ENCODE measurements at regions not wholly inside any gene's neighbourhood (a gene's known extent, or its start where the extent isn't known, plus 50 kb on each side); places are given as distances from the start of the nearest gene placed in this dataset.

GRCh38 chr2:33810046-33810835, 211.1 kb upstream of the FAM98A start:
- H3K9me3 ChIP-seq (ENCODE audit: control insufficient read depth, insufficient read depth, low read depth, low read length) = no peaks in the 10 kb centered on the region
- POLR2A ChIA-PET = no interaction called here

GRCh38 chr2:33806041-33806440, 206.9 kb upstream of the FAM98A start:
- POLR2A ChIA-PET = no interaction called here
- CTCF ChIA-PET = no interaction called here

More at GRCh38 chr2:33810046-33810835, 211.1 kb upstream of the FAM98A start:
- Histone ChIP-seq H3K4me1 (ENCODE audit: control insufficient read depth, insufficient read depth, low read length) (no peaks in the 10 kb centered on the region), H3K27ac (ENCODE audit: extremely low read depth, low read depth, low read length) (no peak overlapping the region), H3K36me3 (ENCODE audit: control insufficient read depth in 2 of 2, insufficient read depth in 1 of 2, low read length in 2 of 2) (no peaks in the 10 kb centered on the region), H3K4me3 (ENCODE audit: low read depth, low read length) (no peak overlapping the region)
- no peak for TF ChIP-seq ZNF473 (tag by site-specific recombination; IDR thresholded peaks at IDR 0.05)
- no peak for TF ChIP-seq ZNF302 (tag by site-specific recombination; IDR thresholded peaks at IDR 0.05; ENCODE audit: low read depth)
- no peak for TF ChIP-seq ZNF510 (tag by site-specific recombination; IDR thresholded peaks at IDR 0.05; ENCODE audit: insufficient replicate concordance)
- no peak for TF ChIP-seq REPIN1 (tag by site-specific recombination; IDR thresholded peaks at IDR 0.05; ENCODE audit: low read depth)
- TF ChIP-seq ZNF311 (tag by site-specific recombination; IDR thresholded peaks at IDR 0.05; ENCODE audit: borderline replicate concordance) = no peak
- TF ChIP-seq ZNF155 (tag by site-specific recombination; IDR thresholded peaks at IDR 0.05) = no peak
- TF ChIP-seq ZNF140 (tag by site-specific recombination; IDR thresholded peaks at IDR 0.05) = no peak
- no peak for TF ChIP-seq KLF8 (tag by site-specific recombination; IDR thresholded peaks at IDR 0.05)
- TF ChIP-seq ZNF530 (tag by site-specific recombination; IDR thresholded peaks at IDR 0.05; ENCODE audit: low read depth) = no peak
- TF ChIP-seq ZFP41 (tag by site-specific recombination; IDR thresholded peaks at IDR 0.05; ENCODE audit: borderline replicate concordance) = no peak
- no peak for TF ChIP-seq ZBTB1 (tag by site-specific recombination; IDR thresholded peaks at IDR 0.05)
- no peak for TF ChIP-seq ZNF521 (tag by site-specific recombination; IDR thresholded peaks at IDR 0.05)
- no peak for TF ChIP-seq ZNF146 (tag by site-specific recombination; IDR thresholded peaks at IDR 0.05)
- TF ChIP-seq ZNF112 (tag by site-specific recombination; IDR thresholded peaks at IDR 0.05) = no peak
- no peak for TF ChIP-seq ZSCAN23 (tag by site-specific recombination; IDR thresholded peaks at IDR 0.05)
- no peak for TF ChIP-seq BCL6B (tag by site-specific recombination; IDR thresholded peaks at IDR 0.05)
- TF ChIP-seq ZNF776 (tag by site-specific recombination; IDR thresholded peaks at IDR 0.05; ENCODE audit: borderline replicate concordance) = no peak
- CTCF ChIA-PET = no interaction called here

More at GRCh38 chr2:33806041-33806440, 206.9 kb upstream of the FAM98A start:
- no peak overlapping the region for H3K27ac ChIP-seq (ENCODE audit: extremely low read depth, low read depth, low read length)
- H3K9me3 ChIP-seq (ENCODE audit: control insufficient read depth, insufficient read depth, low read depth, low read length) = no peaks in the 10 kb centered on the region
- H3K4me3 ChIP-seq (ENCODE audit: low read depth, low read length) = no peak overlapping the region
- H3K36me3 ChIP-seq (ENCODE audit: control insufficient read depth in 2 of 2, insufficient read depth in 1 of 2, low read length in 2 of 2) = no peaks in the 10 kb centered on the region
- TF ChIP-seq ZNF302 (tag by site-specific recombination; IDR thresholded peaks at IDR 0.05; ENCODE audit: low read depth) = no peak
- no peak for TF ChIP-seq ZFP41 (tag by site-specific recombination; IDR thresholded peaks at IDR 0.05; ENCODE audit: borderline replicate concordance)
- TF ChIP-seq GFI1B (tag by site-specific recombination; IDR thresholded peaks at IDR 0.05) = no peak
- no peak for TF ChIP-seq REPIN1 (tag by site-specific recombination; IDR thresholded peaks at IDR 0.05; ENCODE audit: low read depth)
- TF ChIP-seq ZNF747 (tag by site-specific recombination; IDR thresholded peaks at IDR 0.05) = no peak
- no peak for TF ChIP-seq ZNF76 (tag by site-specific recombination; IDR thresholded peaks at IDR 0.05; ENCODE audit: borderline replicate concordance, low read depth)
- no peak for TF ChIP-seq SP2 (tag by site-specific recombination; IDR thresholded peaks at IDR 0.05)
- TF ChIP-seq ZNF404 (tag by site-specific recombination; IDR thresholded peaks at IDR 0.05) = no peak
- TF ChIP-seq ZBTB1 (tag by site-specific recombination; IDR thresholded peaks at IDR 0.05) = no peak
- TF ChIP-seq ZNF501 (tag by site-specific recombination; IDR thresholded peaks at IDR 0.05) = no peak
- no peak for TF ChIP-seq ZNF600 (tag by site-specific recombination; IDR thresholded peaks at IDR 0.05)
- TF ChIP-seq, protein P1, sequence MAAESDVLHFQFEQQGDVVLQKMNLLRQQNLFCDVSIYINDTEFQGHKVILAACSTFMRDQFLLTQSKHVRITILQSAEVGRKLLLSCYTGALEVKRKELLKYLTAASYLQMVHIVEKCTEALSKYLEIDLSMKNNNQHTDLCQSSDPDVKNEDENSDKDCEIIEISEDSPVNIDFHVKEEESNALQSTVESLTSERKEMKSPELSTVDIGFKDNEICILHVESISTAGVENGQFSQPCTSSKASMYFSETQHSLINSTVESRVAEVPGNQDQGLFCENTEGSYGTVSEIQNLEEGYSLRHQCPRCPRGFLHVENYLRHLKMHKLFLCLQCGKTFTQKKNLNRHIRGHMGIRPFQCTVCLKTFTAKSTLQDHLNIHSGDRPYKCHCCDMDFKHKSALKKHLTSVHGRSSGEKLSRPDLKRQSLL (tag by site-specific recombination; IDR thresholded peaks at IDR 0.05) = no peak
- TF ChIP-seq CTCF (tag by site-specific recombination; IDR thresholded peaks at IDR 0.05) = no peak
- TF ChIP-seq KLF1 (tag by site-specific recombination; IDR thresholded peaks at IDR 0.05) = no peak
- no peak for TF ChIP-seq ZSCAN30 (tag by site-specific recombination; IDR thresholded peaks at IDR 0.05)
- TF ChIP-seq ZNF175 (tag by site-specific recombination; IDR thresholded peaks at IDR 0.05) = no peak
- H3K4me1 ChIP-seq (ENCODE audit: control insufficient read depth, insufficient read depth, low read length) = no peaks in the 10 kb centered on the region

Measured in HEK293 (cell line).